GM10266 (cell line): ENCODE measurements at regions not wholly inside any gene's neighbourhood (a gene's known extent, or its start where the extent isn't known, plus 50 kb on each side); places are given as distances from the start of the nearest gene placed in this dataset.
"Not testable (repeated sequence)": the region's sequence is repeated elsewhere in the genome, so short reads cannot be mapped to it uniquely, and the experiment has no call there.

Source experiments
- DNase-seq: peaks from one replicate; pipeline ENCODE4 v3.0.0; 2012; ENCODE audit errors: extremely low spot score
- TF ChIP-seq, protein P1 (sequence below): IDR thresholded peaks from 2 replicates; pipeline ENCODE4 v1.5.1; 2012; ENCODE audit warnings: mild to moderate bottlenecking, low read depth; ENCODE audit not compliant: control insufficient read depth, insufficient read depth; ENCODE audit errors: missing control alignments

DNA sequence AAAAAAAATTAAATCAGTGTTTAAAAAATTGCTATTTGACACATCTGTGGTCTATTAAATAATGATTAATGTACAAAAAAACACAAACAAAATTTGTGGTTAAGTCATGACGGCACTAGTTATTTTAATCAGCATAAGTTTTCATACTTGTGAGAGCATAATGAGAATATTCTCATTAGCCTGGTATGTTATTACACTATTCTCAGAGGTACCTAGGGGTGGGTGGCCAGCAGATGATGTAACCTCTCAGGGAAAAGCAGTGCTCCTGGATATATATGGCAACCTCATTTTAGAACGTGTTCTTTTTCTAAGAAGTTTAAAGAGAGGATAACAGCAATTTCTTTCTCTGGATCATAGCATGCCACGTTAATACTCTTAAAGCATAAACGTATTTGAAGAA is 109.2 kb downstream of the GJA1 start:
- no peak for DNase-seq
- TF ChIP-seq, protein P1, sequence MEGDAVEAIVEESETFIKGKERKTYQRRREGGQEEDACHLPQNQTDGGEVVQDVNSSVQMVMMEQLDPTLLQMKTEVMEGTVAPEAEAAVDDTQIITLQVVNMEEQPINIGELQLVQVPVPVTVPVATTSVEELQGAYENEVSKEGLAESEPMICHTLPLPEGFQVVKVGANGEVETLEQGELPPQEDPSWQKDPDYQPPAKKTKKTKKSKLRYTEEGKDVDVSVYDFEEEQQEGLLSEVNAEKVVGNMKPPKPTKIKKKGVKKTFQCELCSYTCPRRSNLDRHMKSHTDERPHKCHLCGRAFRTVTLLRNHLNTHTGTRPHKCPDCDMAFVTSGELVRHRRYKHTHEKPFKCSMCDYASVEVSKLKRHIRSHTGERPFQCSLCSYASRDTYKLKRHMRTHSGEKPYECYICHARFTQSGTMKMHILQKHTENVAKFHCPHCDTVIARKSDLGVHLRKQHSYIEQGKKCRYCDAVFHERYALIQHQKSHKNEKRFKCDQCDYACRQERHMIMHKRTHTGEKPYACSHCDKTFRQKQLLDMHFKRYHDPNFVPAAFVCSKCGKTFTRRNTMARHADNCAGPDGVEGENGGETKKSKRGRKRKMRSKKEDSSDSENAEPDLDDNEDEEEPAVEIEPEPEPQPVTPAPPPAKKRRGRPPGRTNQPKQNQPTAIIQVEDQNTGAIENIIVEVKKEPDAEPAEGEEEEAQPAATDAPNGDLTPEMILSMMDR, result no peak

DNA sequence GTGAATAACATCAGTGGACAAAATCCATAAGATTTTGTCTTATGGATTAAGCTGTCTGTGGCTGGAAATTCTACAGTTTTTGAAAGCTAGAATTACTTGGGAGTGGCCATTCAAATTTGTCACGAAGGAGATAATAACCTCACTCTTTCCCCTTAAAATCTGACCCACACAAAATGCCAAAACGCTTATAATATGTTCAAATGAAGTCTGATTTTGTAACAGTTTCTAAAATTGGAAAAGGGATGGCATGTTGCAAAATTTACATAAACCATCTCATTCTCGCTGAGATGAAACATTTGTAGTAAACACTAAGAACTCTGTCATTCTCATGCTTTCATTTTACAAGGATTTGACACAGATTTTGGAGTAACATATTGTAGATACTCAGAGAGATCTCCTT is 112.7 kb downstream of the GJA1 start:
- no peak for DNase-seq
- TF ChIP-seq, protein P1, result no peak

- DNase-seq, result no peak
- TF ChIP-seq, protein P1, result no peak
Observed at GRCh38 chr6:121549736-121550135, 114.3 kb downstream of the GJA1 start.

- no peak for DNase-seq
- TF ChIP-seq, protein P1, result no peak
Observed at GRCh38 chr6:121550491-121551010, 115.1 kb downstream of the GJA1 start.

GRCh38 chr6:121555201-121555600 is 119.8 kb downstream of the GJA1 start:
- TF ChIP-seq, protein P1, result no peak
- no peak for DNase-seq

- DNase-seq, result not testable (repeated sequence)
Observed at GRCh38 chr6:121556149-121556548, 120.7 kb downstream of the GJA1 start.

DNA sequence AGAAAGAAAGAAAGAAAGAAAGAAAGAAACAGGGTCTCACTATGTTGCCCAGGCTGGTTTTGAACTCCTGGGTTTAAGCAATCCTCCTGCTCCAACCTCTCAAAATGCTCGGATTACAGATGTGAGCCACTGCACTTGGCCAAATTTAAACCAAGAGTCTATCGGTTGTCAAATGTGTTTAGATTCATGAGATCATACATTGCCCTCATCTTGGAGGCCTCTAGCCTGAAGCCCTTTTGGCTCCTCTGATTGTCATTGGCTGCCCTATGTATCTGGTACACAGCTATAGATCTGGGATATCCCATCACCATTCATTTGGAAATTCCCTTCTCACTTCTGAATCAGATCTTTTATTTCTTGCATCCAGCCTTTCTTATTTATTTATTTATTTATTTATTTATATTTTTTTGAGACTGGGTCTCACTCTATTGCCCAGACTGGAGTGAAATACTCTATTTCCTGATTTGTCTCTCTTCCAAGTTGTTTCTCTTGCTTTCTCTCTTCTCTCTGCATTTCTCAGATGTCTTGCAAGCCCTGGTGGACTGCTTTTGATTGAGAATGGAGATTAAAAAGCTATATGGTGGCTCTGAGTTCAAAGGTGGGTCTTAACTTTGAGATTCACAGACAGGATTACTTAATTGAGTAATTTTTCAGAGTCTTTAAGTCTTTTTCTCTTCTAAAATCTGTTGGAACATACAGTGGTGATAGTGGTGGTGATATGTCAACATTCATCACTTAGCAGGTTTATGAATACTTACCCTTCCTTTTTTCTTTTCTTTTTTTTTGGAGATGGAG is 121.9 kb downstream of the GJA1 start:
- no peak for DNase-seq
- TF ChIP-seq, protein P1, result no peak
